Liver (tissue), 3 donors: ENCODE measurements at regions not wholly inside any gene's neighbourhood (a gene's known extent, or its start where the extent isn't known, plus 50 kb on each side); places are given as distances from the start of the nearest gene placed in this dataset.

Source experiments
- CTCF ChIP-seq: fragments of 150-350 bp; IDR thresholded peaks from 2 replicates; pipeline ENCODE4 v1.5.1; 2017; ENCODE audit warnings: improper control_type of control experiment, low read depth, low read length; ENCODE audit not compliant: missing input control
- FOXA1 ChIP-seq: IDR thresholded peaks from 2 replicates; pipeline ENCODE4 v1.6.1; 2016; ENCODE audit warnings: antibody characterized with exemption
- GABPA ChIP-seq, 2 donors: IDR thresholded peaks in 1 of 2; conservative IDR thresholded peaks in 1 of 2; 2 replicates each; pipeline ENCODE4 v1.6.1; 2016; ENCODE audit warnings: antibody characterized with exemption in 2 of 2, mild to moderate bottlenecking in 1 of 2, moderate library complexity in 1 of 2
- HNF4G ChIP-seq: IDR thresholded peaks from 2 replicates; pipeline ENCODE4 v1.6.1; 2016; ENCODE audit warnings: antibody characterized with exemption
- NR2F2 ChIP-seq: IDR thresholded peaks from 2 replicates; pipeline ENCODE4 v1.6.1; 2016; ENCODE audit warnings: antibody characterized with exemption
- RAD21 ChIP-seq, 2 donors: IDR thresholded peaks; 2 replicates each; pipeline ENCODE4 v1.6.1; 2016; ENCODE audit warnings: antibody characterized with exemption in 2 of 2, mild to moderate bottlenecking in 2 of 2
- TF ChIP-seq, protein P1 (sequence below): IDR thresholded peaks from 2 replicates; pipeline ENCODE4 v1.6.1; 2016; ENCODE audit warnings: antibody characterized with exemption
- donor health status: healthy.
- donor health status: healthy.

GRCh38 chr10:123287594-123288247 is 133.5 kb downstream of the BUB3 start:
- TF ChIP-seq CTCF: no peak
- no peak for TF ChIP-seq GABPA (IDR thresholded peaks at IDR 0.05 in 1 of 2, conservative IDR thresholded peaks at IDR 0.05 in 1 of 2)
- TF ChIP-seq, protein P1, sequence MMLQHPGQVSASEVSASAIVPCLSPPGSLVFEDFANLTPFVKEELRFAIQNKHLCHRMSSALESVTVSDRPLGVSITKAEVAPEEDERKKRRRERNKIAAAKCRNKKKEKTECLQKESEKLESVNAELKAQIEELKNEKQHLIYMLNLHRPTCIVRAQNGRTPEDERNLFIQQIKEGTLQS: no peak
- TF ChIP-seq NR2F2: no peak
- TF ChIP-seq HNF4G: no peak
- no peak for TF ChIP-seq RAD21 (IDR thresholded peaks at IDR 0.05)
- no peak for TF ChIP-seq FOXA1
